WTC11 (cell line): ENCODE measurements at regions not wholly inside any gene's neighbourhood (a gene's known extent, or its start where the extent isn't known, plus 50 kb on each side); places are given as distances from the start of the nearest gene placed in this dataset.

Experiments
- ATAC-seq: fragments of 200-7000 bp; cut with Tn5 transposase; 2 replicates; pipeline ENCODE4 v1.10.0; 2021; ENCODE audit warnings: mild to moderate bottlenecking, moderate library complexity
- CTCF ChIA-PET: fragments of 300-600 bp; sonication (Branson Sonifier 250); formaldehyde crosslinking; loops from one replicate; lab custom pipeline; 2021; ENCODE audit warnings: antibody characterized with exemption; lab: Charles Lee
- POLR2A ChIA-PET: fragments of 350-600 bp; sonication (Branson Sonifier 250); formaldehyde crosslinking; loops from one replicate; lab custom pipeline; 2021; ENCODE audit warnings: antibody characterized with exemption; lab: Charles Lee
- DNase-seq: peaks from one replicate; pipeline ENCODE4 v3.0.0; 2021; ENCODE audit warnings: low spot score
- H3K27ac Mint-ChIP-seq: 2 replicates; pipeline ENCODE4 v1.8.0; 2021; ENCODE audit warnings: mixed read lengths
- H3K27me3 Mint-ChIP-seq: 2 replicates; pipeline ENCODE4 v1.8.0; 2021; ENCODE audit warnings: low read depth, mild to moderate bottlenecking, moderate library complexity, mixed read lengths
- H3K36me3 Mint-ChIP-seq: 2 replicates; pipeline ENCODE4 v1.8.0; 2021; ENCODE audit warnings: mixed read lengths
- H3K4me1 Mint-ChIP-seq: 2 replicates; pipeline ENCODE4 v1.8.0; 2022; ENCODE audit warnings: mixed read lengths
- H3K4me3 Mint-ChIP-seq: 2 replicates; pipeline ENCODE4 v1.8.0; 2021; ENCODE audit warnings: mild to moderate bottlenecking, moderate library complexity, mixed read lengths
- H3K9me3 Mint-ChIP-seq: 2 replicates; pipeline ENCODE4 v1.8.0; 2021; ENCODE audit warnings: mixed read lengths
- ARID4B ChIP-seq: sonication (generic); formaldehyde crosslinking; IDR thresholded peaks from 2 replicates; pipeline ENCODE4 v1.8.0; 2023; ENCODE audit warnings: missing genetic modification reagents, mild to moderate bottlenecking, borderline replicate concordance
- CTCF ChIP-seq: fragments of 200-600 bp; IDR thresholded peaks from 2 replicates; pipeline ENCODE4 v1.8.0; 2022; ENCODE audit warnings: antibody characterized with exemption
- ESRRA ChIP-seq: sonication (generic); formaldehyde crosslinking; IDR thresholded peaks from 2 replicates; pipeline ENCODE4 v1.8.1; 2022; ENCODE audit warnings: mild to moderate bottlenecking, missing genetic modification reagents, borderline replicate concordance
- FOXJ3 ChIP-seq: sonication (generic); formaldehyde crosslinking; IDR thresholded peaks from 2 replicates; pipeline ENCODE4 v1.9.0; 2021; ENCODE audit warnings: missing genetic modification reagents, mild to moderate bottlenecking, borderline replicate concordance
- NFATC4 ChIP-seq: fragments of 250-450 bp; sonication (Bioruptor Pico); IDR thresholded peaks from 2 replicates; pipeline ENCODE4 v1.9.0; 2021; ENCODE audit warnings: mild to moderate bottlenecking
- NFE2L1 ChIP-seq: sonication (generic); formaldehyde crosslinking; IDR thresholded peaks from 2 replicates; pipeline ENCODE4 v1.8.1; 2023; ENCODE audit warnings: missing genetic modification reagents
- OVOL2 ChIP-seq: fragments of 250-450 bp; sonication (Bioruptor Pico); IDR thresholded peaks from 2 replicates; pipeline ENCODE4 v1.9.0; 2021; ENCODE audit warnings: mild to moderate bottlenecking, borderline replicate concordance
- RELA ChIP-seq: sonication (generic); formaldehyde crosslinking; IDR thresholded peaks from 2 replicates; pipeline ENCODE4 v1.8.1; 2022; ENCODE audit warnings: missing genetic modification reagents, mild to moderate bottlenecking, borderline replicate concordance
- SP1 ChIP-seq: sonication (generic); formaldehyde crosslinking; conservative IDR thresholded peaks from 2 replicates; pipeline ENCODE4 v1.8.1; 2022; ENCODE audit warnings: missing genetic modification reagents
- TEAD4 ChIP-seq: sonication (generic); formaldehyde crosslinking; IDR thresholded peaks from 2 replicates; pipeline ENCODE4 v1.8.0; 2022; ENCODE audit warnings: mild to moderate bottlenecking, missing genetic modification reagents
- ZMAT4 ChIP-seq: fragments of 250-450 bp; sonication (Bioruptor Pico); IDR thresholded peaks from 2 replicates; pipeline ENCODE4 v1.9.0; 2021; ENCODE audit warnings: mild to moderate bottlenecking
- ZNF512 ChIP-seq: sonication (generic); formaldehyde crosslinking; IDR thresholded peaks from 2 replicates; pipeline ENCODE4 v1.8.1; 2022; ENCODE audit warnings: missing genetic modification reagents, borderline replicate concordance
- ZNF671 ChIP-seq: fragments of 250-450 bp; sonication (Bioruptor Pico); IDR thresholded peaks from 2 replicates; pipeline ENCODE4 v1.8.0; 2021; ENCODE audit warnings: mild to moderate bottlenecking
- TF ChIP-seq, protein P1 (sequence below): fragments of 250-450 bp; sonication (Bioruptor Pico); IDR thresholded peaks from 2 replicates; pipeline ENCODE4 v1.8.0; 2021; ENCODE audit warnings: mild to moderate bottlenecking
- TF ChIP-seq, protein P2 (sequence below): sonication (generic); formaldehyde crosslinking; conservative IDR thresholded peaks from 2 replicates; pipeline ENCODE4 v1.8.1; 2022; ENCODE audit warnings: mild to moderate bottlenecking, missing genetic modification reagents
- TF ChIP-seq, protein P3 (sequence below): sonication (generic); formaldehyde crosslinking; conservative IDR thresholded peaks from 2 replicates; pipeline ENCODE4 v1.8.1; 2023; ENCODE audit warnings: mild to moderate bottlenecking, low read depth, missing genetic modification reagents, moderate library complexity
- TF ChIP-seq, protein P4 (sequence below): sonication (generic); formaldehyde crosslinking; IDR thresholded peaks from 2 replicates; pipeline ENCODE4 v1.8.1; 2023; ENCODE audit warnings: mild to moderate bottlenecking, missing genetic modification reagents

DNA sequence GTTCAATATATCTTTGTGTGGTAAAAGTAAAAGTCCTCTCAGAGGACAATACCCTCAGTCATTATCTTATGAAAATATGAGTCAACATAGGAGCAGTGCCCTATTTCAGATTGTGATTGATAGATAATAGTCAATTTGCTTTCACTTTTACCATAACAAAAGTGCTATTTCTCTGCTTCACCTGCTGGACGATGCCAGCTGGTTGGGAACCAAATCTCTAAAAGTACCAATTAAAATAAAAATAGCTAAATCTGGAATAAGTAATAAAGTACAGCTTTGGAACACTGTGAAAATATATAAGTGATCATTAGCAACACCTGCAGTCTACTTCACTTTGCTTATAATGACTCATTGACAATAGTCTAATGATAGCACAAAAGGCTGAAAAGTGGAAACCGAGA is 390.3 kb upstream of the AGTR1 start (continued):
- TF ChIP-seq ARID4B (CRISPR knock-in tag) (no peak), FOXJ3 (no peak), ZNF512 (CRISPR knock-in tag) (no peak), ZMAT4 (CRISPR knock-in tag) (no peak), CTCF (no peak), RELA (CRISPR knock-in tag) (no peak)
- TF ChIP-seq, protein P1, sequence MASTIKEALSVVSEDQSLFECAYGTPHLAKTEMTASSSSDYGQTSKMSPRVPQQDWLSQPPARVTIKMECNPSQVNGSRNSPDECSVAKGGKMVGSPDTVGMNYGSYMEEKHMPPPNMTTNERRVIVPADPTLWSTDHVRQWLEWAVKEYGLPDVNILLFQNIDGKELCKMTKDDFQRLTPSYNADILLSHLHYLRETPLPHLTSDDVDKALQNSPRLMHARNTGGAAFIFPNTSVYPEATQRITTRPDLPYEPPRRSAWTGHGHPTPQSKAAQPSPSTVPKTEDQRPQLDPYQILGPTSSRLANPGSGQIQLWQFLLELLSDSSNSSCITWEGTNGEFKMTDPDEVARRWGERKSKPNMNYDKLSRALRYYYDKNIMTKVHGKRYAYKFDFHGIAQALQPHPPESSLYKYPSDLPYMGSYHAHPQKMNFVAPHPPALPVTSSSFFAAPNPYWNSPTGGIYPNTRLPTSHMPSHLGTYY (CRISPR knock-in tag): no peak
- TF ChIP-seq, protein P2, sequence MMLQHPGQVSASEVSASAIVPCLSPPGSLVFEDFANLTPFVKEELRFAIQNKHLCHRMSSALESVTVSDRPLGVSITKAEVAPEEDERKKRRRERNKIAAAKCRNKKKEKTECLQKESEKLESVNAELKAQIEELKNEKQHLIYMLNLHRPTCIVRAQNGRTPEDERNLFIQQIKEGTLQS (CRISPR knock-in tag): no peak

DNA sequence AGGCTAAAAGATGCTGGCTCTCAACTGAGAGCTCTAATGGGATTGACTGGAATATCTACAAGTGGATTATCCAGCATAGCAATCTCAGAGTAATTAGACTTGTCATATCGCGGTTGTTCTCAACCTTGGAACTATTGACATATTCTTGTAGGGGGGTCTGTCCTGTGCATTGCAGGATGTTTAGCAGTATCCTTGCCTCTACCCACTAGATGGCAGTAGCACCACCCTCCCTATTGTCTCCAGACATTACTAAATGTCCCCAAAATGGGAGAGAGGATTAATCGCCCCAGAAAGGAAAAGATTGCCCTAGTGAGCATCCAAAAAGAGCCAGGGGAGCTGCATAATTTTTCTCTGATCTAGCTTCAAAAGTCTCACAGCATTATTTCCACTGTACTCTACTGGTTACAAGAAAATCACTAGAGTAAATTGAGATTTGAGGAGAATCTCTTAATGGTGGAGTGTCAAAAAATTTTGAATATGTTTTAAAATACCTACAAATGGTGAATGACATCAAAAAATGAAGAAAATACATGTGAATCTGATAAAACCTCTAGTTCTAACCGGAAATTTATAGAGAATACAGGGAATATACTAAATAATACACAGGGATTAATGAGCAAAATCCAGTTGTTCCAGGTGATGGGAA is 388.2 kb upstream of the AGTR1 start:
- POLR2A ChIA-PET: no interaction called here
- ATAC-seq: peak; percentile 98
- CTCF ChIA-PET: no interaction called here
- TF ChIP-seq, protein P3, sequence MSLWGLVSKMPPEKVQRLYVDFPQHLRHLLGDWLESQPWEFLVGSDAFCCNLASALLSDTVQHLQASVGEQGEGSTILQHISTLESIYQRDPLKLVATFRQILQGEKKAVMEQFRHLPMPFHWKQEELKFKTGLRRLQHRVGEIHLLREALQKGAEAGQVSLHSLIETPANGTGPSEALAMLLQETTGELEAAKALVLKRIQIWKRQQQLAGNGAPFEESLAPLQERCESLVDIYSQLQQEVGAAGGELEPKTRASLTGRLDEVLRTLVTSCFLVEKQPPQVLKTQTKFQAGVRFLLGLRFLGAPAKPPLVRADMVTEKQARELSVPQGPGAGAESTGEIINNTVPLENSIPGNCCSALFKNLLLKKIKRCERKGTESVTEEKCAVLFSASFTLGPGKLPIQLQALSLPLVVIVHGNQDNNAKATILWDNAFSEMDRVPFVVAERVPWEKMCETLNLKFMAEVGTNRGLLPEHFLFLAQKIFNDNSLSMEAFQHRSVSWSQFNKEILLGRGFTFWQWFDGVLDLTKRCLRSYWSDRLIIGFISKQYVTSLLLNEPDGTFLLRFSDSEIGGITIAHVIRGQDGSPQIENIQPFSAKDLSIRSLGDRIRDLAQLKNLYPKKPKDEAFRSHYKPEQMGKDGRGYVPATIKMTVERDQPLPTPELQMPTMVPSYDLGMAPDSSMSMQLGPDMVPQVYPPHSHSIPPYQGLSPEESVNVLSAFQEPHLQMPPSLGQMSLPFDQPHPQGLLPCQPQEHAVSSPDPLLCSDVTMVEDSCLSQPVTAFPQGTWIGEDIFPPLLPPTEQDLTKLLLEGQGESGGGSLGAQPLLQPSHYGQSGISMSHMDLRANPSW (CRISPR knock-in tag): no peak
- TF ChIP-seq NFATC4 (no peak), ARID4B (CRISPR knock-in tag) (no peak), SP1 (no peak), NFE2L1 (CRISPR knock-in tag) (no peak), ESRRA (CRISPR knock-in tag) (no peak), OVOL2 (CRISPR knock-in tag) (no peak), ZNF671 (CRISPR knock-in tag) (no peak), TEAD4 (CRISPR knock-in tag) (no peak)
- TF ChIP-seq, protein P4, sequence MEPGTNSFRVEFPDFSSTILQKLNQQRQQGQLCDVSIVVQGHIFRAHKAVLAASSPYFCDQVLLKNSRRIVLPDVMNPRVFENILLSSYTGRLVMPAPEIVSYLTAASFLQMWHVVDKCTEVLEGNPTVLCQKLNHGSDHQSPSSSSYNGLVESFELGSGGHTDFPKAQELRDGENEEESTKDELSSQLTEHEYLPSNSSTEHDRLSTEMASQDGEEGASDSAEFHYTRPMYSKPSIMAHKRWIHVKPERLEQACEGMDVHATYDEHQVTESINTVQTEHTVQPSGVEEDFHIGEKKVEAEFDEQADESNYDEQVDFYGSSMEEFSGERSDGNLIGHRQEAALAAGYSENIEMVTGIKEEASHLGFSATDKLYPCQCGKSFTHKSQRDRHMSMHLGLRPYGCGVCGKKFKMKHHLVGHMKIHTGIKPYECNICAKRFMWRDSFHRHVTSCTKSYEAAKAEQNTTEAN (CRISPR knock-in tag): no peak

More for the DNA sequence above, 388.2 kb upstream of the AGTR1 start:
- Mint-ChIP-seq H3K4me1 (no peaks in the 10 kb centered on the region), H3K27me3 (no peaks in the 10 kb centered on the region), H3K9me3 (no peaks in the 10 kb centered on the region), H3K4me3 (no peak overlapping the region), H3K27ac (no peak overlapping the region), H3K36me3 (no peaks in the 10 kb centered on the region)
- peak; percentile 46 for DNase-seq
